ENCODE measurements at regions not wholly inside any gene's neighbourhood (a gene's known extent, or its start where the extent isn't known, plus 50 kb on each side); places are given as distances from the start of the nearest gene placed in this dataset.

DNA sequence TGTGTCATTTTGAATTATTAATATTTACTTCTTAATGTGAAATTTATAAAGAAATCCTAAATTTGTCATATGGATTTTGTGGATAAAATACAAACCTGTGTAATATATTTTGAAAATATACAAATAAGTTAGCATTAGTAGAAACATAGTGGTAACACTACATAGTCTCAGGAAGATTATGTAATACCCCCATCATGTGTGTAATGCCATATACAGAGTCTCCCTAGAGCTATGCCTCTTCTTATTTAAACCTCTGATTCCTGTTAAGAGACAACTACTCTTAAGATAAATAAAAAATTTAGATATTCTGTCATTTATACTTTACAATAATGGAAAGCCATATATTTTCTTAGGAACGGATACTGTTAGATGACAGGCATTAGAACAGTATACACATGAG lies 2012.0 kb upstream of the LRRTM1 start:
- no peak for DNase-seq (ENCODE audit: low spot score)

DNA sequence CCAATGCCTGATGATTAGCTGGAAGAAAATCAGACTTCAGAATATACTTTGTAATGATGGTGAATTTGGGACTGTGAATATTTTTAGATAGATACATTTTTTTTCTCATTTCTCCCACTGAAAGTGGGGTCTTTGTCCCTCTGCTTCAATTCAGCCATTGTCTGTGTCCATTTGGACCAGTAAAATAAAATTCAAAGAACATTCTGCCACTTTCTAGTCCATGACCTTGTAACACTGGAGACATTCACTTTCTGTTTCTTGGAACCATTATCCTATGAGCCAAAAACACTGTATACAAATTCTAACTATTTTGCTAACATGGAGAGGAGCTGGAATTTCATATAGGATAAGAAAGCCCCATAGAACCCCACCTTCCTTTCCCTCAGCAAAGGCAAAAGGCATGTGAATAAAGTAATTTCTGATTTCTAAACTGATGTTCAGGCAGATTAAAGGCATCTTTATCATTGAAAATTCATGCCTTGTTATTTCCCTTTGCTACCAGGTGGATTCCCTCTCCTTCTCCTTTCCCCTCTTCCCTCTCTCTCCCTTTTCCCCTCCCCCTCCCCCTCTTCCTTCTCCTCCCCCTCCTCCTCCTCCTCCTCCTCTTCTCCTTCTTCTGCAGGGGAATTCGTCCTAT lies 2010.4 kb upstream of the LRRTM1 start:
- no peak for DNase-seq (ENCODE audit: low spot score)

DNA sequence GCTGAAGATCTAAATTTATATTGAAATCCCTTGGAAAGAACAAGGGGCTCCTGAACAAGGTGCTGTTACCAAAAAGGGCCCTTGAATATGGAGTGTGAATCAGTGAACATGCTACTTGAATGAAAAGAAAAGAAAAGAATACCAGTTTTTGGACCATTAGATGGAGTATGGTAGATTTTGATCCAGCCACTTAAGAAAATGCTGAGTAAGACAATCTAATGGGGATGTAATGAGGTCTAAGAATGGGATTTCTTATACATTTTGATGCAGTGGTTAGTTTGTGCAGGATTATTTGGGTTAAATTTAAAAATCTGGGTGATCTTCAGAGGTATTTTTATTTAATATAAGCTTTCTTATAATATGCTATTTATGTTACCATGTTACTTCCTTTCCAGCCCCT lies 2003.0 kb upstream of the LRRTM1 start:
- no peak for DNase-seq (ENCODE audit: low spot score)

DNA sequence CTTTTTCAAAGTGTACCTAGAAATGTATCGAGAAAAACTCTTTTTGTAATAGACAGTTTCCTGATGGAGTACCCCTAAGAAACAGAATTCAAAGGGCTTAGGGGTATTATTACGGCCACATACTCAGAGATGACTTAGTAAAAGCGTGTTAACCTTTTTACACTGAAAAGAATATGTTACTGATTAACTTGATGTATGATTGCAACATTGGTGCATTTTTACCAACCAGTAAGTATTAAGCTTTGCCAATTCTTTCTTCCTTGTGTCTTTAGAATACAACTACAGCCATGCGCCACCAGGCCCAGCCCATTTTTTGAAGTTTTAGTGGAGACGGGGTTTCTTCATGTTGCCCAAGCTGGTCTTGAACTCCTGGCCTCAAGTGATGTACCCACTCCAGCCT lies 1997.0 kb upstream of the LRRTM1 start:
- no peak for DNase-seq (ENCODE audit: low spot score)

DNA sequence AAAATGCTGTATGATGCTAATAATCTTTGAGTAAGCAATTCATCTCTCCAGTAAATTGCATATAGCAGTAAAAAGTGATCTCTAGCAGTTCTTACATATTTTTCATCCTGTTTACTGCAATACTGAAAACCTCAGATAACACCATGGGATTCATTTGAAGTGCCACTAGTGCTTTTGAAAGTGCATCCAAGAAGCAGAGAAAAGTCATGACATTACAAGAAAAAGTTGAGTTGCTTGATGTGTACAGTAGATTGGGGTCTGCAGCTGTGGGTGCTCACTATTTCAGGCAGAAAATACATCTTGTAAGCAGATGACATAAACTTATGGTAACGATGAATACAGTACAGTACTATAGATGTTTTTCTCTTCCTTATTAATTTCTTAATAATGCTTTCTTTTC lies 1984.9 kb upstream of the LRRTM1 start:
- DNase-seq (ENCODE audit: low spot score), result no peak

DNA sequence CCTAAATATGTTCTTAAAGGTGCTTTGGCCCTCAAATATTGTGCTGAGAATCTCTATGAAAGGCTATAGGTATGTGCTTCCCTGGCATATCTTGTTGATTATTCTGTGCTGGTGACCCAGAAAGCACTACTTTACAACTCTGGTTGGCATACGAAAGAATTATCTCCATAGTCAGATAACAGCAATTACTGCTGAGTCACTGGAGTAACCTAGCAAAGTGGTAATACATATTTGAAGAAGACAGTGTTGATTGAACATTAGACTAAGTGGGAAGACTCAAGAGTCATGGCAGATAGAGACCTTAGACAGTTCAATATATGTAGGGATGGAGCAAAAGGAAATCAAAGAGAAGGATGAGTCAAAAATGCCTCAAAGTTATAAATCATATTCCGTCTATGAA lies 1978.5 kb upstream of the LRRTM1 start:
- no peak for DNase-seq (ENCODE audit: low spot score)

DNA sequence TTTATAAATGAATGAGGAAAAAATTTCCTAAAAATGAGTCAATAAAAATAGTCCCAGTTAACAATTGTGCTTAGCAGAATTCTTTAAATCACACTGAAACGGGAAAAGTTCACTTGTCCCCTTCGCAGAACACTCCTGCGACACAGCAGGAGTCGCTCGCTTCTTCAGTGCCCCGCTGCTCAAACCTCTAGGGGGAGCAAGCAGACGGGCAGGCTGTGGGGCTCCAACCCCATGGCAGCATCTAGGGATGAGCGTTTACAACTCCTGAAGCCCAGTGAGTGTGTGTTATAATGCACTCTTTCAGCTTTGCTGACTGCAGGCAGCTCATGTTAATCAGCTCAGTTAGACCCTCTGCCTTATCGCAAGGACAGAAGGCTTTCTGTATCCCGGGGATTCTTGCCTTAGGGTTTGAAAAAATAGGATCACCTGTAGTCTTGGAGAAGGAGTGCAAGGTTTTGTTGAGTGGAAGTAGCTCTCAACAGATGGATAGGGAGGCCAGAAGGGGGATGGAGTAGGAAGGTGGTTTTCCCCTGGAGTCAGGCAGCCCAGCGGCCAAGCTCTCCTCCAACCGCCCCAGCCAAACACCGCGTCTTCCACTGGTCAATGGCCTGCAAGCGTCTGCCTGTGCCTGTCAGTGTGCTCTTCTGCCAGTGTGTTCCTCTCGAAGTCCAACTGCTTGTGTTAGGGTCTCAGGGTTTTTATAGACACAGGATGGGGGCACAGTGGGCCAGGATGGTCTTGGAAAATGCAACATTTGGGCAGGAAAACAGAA lies 1977.7 kb upstream of the LRRTM1 start:
- no peak for DNase-seq (ENCODE audit: low spot score)

DNA sequence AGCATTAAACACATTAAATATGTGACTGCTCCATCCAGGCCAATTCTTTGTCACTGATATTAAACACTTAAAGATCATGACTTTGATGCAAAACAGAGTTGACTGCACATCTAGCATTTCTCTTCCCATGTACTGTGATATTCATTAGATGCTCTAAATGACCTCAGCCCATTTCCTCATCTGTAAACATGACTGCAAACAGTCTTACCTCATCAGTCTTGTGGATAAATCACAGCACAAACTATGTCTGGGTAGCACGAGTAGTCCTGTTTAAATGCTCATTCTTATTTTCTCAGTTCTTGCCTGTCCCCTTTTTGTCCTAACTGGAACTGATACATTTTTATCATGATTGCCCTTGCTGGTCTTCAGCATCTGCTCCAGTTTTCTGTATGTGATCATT lies 1974.8 kb upstream of the LRRTM1 start:
- DNase-seq (ENCODE audit: low spot score), result no peak

DNA sequence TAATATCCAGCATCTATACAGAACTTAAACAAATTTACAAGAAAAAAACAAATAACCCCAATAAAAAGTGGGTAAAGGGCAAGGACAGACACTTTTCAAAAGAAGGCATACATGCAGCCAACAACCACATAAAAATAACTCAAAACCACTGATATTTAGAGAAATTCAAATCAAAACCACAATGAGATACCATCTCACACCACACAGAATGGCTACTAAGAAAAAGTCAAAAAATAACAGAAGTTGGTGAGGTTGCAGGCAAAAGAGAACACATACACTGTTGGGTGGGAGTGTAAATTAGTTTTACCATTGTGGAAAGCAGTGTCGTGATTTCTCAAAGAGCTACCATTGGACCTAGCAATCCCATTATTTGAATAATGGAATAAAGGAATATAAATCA lies 1973.9 kb upstream of the LRRTM1 start:
- no peak for DNase-seq (ENCODE audit: low spot score)

DNA sequence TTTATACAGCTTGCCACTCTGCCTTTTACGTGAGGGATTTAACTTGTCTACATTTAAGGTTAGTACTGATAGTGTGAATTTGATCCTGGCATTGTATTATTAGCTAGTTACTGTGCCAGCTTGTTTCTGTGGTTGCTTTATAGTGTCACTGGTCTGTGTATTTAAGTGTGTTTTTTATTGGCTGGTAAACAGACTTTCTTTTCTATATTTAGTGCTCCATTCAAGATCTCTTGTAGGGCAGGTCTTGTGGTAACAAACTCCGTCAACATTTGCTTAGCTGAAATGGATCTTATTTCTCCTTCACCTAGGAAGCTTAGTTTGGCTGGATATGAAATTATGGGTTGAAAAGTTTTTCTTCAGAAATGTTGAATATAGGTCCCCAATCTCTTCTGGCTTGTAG lies 1971.0 kb upstream of the LRRTM1 start:
- no peak for DNase-seq (ENCODE audit: low spot score)

DNA sequence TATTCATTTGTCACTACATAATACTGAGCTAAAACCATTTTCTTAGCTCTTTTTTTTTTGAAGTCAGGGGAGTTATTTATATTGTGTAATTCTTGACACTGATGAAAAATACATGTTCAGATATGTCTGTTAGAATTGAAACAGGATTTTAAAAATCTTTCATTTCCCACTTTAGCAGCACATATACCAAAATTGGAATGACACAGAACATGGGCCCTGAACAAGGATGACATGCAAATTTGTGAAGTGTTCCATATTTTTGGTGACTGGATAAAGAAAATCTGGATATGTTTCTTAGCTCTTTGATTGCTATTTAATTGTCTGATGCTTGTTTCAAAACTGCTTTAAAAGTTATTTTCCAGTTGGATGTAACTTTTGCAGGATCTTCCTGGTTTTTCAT lies 1963.9 kb upstream of the LRRTM1 start:
- DNase-seq (ENCODE audit: low spot score), result no peak

DNA sequence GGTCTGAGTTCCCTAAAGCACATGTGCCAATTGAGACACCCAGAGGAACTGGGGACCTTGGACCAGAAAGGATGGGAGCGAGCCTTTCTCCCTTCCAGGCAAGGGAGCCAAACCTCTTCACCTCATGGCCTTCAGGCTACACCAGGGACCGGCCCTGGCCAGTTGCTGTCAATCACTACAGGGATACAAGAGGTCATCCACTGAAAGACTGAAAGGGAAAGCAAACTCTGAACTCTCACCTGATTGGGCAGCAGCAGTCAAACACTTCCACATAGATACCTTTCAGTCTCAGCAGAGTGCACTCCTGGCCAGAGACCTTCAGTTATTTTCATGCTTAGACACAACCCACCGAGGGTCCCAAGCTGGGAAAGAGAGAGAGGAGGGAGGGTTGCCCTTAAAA lies 1956.0 kb upstream of the LRRTM1 start:
- DNase-seq (ENCODE audit: low spot score), result no peak

DNA sequence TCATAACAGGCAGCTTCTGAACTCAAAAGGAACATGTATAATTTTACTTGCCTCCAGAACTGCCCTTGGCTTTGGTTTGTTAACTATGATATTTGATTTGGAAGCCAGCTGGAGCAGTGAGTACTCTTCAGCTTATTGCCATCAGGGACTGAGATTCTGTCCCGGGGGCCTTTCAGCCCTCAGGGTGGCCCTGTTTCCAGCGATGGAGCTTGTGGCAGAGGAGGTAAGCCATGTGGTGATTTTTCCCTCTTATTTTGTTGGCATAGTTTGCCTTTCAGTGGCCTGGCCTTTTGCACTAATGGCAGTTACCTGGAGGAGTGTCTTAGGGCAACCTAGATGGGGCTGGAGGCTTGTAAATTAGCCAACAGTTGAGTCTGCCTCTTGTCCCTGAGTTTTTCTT lies 1955.0 kb upstream of the LRRTM1 start:
- DNase-seq (ENCODE audit: low spot score), result no peak

DNA sequence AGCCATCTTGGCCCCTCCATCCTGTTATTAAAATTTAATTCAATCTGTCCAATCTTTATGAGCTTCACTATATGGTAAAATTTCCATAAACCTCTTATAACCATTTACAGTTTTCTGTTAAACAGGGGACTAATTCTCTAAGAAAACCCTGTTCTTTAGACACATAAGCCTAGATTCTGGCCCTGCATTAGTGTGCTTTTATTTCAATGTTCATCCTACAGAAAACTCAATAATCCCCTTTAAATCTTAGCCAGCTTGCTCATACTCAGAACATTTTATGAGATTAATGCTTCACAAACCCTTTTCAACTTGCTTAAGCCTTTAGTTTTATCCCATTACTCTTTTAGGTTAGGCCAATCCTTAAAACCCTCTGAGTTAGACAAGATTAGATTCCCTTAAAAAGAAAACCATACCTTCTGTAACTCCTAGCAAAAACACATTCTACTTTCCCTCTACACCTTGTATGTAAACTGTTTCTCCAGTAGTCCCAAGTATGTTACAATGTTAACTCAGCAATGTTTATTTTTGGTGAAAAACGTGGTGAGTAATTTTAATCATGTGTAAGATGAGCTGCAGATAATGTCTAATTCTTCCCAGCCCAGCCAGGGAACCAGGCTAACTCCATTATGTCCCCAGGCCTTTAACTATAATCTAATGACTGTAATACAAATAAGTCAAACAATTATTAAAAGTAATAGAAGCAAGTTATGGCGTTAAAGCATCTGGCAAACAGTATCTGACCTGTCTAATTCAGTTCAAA lies 1953.4 kb upstream of the LRRTM1 start:
- DNase-seq (ENCODE audit: low spot score), result no peak

DNA sequence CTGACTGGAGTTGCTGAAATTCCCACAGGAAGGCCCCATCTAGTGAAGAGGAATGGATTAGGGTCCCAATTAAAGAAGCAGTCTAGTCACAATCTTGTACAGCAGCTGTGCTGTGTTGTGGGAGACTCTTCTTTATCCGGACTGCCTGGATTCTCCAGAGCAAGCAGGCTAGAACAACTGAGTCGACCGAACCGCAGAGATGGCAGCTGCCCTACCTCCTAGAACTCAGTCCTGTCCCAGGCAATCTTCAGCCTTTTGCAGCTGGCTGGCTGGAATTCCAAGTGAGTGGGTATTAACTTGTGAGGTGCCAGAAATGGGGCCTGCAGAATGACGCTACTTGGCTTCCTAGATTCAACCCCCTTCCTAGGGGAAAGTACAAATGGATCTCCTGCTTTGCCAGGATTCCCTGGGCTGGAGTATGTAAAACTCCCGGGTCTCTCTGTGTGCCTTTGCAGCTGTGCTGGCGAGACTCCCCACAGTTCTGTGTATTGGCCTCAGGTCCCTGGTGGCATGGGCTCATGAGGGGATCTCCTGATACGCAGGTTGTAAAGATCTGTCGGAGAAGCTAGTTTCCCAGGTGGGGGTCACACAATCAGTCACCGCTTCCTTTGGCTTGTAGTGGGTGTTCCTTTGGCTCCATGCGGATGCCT lies 1952.6 kb upstream of the LRRTM1 start:
- DNase-seq (ENCODE audit: low spot score), result no peak

DNA sequence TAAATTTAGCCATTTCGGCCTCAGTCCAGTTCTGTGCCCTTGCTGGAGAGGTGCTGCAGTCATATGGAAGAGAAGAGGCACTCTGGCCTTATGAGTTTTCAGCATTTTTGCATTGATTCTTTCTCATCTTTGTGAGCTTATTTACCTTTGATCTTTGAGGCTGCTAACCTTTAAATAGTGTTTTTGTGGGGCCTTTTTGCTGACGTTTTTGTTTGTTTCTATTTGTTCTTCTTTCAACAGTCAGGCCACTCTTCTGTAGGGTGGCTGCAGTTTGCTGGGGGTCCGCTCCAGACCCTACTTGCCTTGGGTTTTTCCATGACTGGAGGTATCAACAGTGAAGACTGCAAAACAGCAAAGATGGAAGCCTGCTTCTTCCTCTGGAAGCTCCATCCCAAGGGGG lies 1951.7 kb upstream of the LRRTM1 start:
- DNase-seq (ENCODE audit: low spot score), result no peak

DNA sequence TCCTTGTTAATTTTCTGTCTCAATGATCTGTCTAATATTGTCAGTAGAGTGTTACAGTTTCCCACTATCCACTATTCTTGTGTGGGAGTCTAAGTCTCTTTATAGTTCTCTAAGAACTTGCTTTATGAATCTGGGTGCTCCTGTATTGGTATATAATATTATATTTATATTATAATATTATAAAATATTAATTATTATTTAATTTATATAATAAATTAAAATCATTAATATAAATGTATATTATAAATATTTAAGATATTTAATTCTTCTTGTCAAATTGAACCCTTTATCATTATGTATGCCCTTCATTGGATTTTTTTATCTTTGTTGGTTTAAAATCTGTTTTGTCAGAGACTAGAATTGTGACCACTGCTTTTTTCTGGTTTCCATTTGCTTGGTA lies 1950.2 kb upstream of the LRRTM1 start:
- no peak for DNase-seq (ENCODE audit: low spot score)

DNA sequence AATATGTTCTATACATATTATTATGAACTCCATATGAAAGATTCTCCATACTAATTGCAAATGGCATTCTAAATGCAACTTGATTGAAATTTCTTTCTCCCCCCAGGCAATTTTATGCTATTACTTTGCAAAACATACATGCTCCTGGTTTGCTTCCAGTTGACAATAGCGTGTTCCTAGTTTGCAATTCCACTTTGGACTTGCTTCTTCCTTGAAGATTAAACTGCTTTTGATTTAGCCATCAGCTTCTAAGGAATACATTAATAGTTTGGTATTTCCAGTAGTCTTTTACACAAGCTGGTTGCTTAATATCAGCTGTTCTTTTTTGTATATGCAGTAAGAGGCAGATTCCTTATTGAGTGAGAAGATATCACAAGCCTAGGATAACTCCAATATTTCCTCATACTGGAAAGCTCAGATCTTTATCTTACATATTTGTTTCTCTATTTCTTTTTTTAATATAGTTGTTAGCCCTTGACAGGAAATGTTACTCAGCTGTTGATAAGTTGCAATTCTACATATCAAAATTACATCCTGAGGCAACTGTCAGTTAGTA lies 1941.7 kb upstream of the LRRTM1 start:
- DNase-seq (ENCODE audit: low spot score), result no peak

DNA sequence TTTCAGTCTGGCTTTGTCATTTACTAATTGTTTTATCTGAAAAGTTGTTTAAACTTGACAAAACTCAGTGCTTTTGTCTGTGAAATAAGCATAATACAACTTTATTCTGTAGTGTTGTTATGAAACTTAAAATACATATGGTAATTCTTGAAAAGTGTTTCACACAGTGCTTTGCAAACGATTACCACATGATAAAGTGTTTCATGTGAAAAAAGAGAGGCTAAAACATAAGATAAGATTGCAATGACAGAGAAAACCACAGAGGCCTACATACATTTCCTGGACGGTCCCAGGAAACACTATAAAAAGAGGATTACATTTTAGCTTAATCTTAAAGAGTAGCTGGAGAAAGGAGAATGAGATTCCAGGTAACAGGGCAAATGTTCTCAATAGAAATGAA lies 1934.6 kb upstream of the LRRTM1 start:
- DNase-seq (ENCODE audit: low spot score), result no peak

DNA sequence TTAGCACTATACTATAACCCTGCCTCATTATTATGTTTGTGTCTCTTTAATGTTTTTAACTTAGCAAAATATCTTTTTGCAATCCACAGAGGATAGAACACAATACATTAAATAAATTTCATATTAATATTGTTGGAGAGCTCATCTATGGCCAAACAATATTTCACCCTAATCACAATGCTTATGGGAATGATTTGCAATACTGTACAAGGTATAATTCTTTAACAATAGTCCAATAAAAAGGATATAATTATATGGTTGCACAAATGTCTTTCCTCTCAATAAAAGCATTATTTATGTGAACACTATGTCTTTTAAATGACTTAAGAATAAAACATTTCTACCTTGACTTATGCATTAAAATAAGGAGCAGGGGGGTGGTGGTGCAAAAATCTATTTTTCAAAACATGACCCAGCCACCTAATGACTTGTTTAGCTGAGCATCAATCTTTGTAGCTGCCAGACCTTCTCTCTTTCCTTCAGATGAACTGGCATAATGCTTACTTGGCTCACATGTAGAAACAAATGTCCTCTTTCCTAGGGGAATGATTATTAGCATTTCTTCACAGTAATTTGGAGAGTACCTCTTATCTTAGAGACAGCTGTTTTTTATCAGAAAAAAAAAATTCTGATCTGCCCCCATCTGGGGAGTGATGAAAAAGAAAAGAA lies 1933.6 kb upstream of the LRRTM1 start:
- DNase-seq (ENCODE audit: low spot score), result no peak

DNA sequence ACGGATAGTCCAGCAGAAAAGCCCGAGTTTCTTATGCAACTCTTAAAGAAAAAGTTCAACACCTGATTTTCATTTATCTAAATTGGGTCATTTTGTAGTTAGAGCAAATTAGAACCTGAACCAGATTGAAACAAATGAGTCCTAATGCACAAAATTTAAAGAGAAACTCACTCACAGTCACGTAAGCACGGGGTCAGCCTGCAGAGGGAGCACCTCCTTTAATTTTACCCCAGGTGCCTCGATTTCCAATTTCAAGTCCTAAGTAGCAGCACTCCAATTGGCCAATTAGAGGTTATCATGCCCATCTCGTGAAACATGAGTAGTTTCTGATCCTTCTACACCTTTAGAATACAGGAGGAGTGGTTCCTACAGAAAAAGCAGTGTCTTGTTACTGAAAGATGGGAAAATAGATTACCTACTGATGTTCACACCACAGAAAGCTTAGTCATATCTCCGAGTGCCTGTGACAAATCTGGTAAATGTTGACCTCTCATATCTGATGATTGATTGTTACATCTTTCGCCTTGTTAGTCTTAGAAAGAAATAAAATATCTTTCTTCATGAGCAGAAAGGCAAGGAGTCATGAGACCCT lies 1929.8 kb upstream of the LRRTM1 start:
- DNase-seq (ENCODE audit: low spot score), result no peak

DNA sequence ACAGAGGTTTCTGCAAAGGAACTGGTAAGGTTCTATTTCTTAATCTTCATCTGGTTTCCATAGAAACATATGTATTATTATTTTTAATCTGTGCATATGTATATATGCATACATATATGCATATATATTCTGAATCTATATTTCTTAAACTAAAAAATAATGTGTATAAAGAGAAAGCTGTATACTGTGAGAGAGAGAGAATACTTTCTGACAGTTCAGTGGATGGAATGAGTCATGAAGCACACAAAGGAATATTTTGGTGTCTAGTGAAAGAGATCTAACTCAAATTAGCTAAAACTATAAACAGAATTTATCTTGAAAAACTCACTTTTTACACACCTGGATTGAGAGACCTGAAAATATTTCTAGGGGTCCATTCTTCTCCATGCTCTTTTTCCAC lies 1929.3 kb upstream of the LRRTM1 start:
- no peak for DNase-seq (ENCODE audit: low spot score)
